GM13976 (cell line): ENCODE measurements at regions not wholly inside any gene's neighbourhood (a gene's known extent, or its start where the extent isn't known, plus 50 kb on each side); places are given as distances from the start of the nearest gene placed in this dataset.

Experiments used
- DNase-seq: peaks from one replicate; pipeline ENCODE4 v3.0.0; 2012; ENCODE audit warnings: low spot score
- in situ Hi-C: fragments of 300-500 bp; cut with MboI; formaldehyde crosslinking; loops from one replicate; pipeline ENCODE4 v1.12.0; 2022; ENCODE audit warnings: low sequenced_read_pairs, mixed read lengths, inconsistent platforms; ENCODE audit not compliant: unreplicated experiment
- TF ChIP-seq, protein P1 (sequence below): IDR thresholded peaks from 2 replicates; pipeline ENCODE4 v1.5.1; 2012; ENCODE audit warnings: borderline replicate concordance, mild to moderate bottlenecking; ENCODE audit not compliant: insufficient read depth; ENCODE audit errors: extremely low read depth, missing control alignments, control extremely low read depth

DNA sequence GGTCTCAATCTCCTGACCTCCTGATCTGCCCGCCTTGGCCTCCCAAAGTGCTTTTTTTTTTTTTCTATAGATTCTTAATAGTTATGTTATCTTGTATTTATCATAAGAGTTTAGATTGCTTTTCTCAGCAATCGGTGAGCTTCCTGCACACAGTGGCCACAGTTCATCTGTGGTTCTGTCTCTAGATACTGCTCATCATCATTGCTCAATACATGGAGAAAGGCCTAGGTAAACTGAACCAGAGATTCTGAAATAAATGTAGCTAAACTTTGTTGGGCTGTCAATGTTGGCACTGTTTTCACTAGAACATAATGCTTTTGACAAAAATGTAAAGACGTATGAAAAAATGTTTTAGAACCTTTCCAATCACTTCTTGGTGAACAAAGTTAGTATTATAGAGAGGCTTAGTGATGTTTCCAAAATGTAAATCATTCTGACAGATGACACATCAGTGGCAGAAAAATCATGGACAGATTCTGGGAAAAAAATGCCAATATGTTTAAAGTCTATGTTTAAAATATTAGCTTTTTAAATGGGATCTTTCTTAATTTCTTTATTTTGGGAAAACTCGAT lies 50.0 kb upstream of the LIMCH1 start:
- TF ChIP-seq, protein P1, sequence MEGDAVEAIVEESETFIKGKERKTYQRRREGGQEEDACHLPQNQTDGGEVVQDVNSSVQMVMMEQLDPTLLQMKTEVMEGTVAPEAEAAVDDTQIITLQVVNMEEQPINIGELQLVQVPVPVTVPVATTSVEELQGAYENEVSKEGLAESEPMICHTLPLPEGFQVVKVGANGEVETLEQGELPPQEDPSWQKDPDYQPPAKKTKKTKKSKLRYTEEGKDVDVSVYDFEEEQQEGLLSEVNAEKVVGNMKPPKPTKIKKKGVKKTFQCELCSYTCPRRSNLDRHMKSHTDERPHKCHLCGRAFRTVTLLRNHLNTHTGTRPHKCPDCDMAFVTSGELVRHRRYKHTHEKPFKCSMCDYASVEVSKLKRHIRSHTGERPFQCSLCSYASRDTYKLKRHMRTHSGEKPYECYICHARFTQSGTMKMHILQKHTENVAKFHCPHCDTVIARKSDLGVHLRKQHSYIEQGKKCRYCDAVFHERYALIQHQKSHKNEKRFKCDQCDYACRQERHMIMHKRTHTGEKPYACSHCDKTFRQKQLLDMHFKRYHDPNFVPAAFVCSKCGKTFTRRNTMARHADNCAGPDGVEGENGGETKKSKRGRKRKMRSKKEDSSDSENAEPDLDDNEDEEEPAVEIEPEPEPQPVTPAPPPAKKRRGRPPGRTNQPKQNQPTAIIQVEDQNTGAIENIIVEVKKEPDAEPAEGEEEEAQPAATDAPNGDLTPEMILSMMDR, result no peak
- in situ Hi-C loops, result no loop called here
- no peak for DNase-seq
